GM21723 (cell line): ENCODE measurements at regions not wholly inside any gene's neighbourhood (a gene's known extent, or its start where the extent isn't known, plus 50 kb on each side); places are given as distances from the start of the nearest gene placed in this dataset.
"Not testable (repeated sequence)": the region's sequence is repeated elsewhere in the genome, so short reads cannot be mapped to it uniquely, and the experiment has no call there.

ENCODE experiments used
- ATAC-seq: cut with Tn5 transposase; IDR thresholded peaks from one replicate; pipeline ENCODE4 v1.9.1; 2021; ENCODE audit warnings: mild to moderate bottlenecking, moderate library complexity; ENCODE audit not compliant: unreplicated experiment

DNA sequence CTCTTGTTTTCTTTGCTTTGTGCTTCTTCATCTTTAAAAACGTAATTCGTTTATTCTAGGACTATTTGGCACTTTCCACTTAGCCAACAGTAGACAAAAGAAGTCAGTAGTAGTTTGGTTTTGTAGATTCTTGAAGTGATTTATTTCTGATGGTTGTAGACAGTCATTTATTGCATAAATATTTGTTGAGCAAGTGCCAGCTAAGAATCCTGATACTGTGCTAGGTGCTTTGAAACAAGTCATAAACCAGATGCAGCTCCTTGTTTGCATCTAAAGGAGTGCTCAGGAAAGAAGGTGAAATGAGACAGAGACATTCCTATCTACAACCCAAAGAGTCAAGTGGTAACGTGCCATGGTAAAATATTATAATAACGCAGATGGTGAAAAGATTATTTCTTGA lies 469.1 kb downstream of the GJA1 start:
- no peak for ATAC-seq

DNA sequence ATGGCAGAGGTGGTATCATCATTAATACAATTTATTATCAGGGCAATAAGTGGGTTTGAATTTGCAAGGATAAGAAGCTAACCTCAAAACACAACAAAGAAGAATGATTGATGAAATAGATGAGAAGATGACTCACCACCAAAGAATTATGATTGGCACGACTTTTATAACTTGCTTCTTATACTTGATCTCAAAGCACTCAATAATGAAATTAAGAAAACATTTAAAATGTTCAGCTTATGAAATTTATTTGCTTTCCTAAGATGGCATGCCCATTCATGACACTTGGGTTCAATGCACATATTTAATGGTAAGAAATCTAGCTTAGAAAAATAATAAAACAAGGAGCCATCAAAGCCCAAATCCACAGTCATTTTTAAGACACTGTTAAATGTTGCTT lies 477.5 kb downstream of the GJA1 start:
- ATAC-seq, result no peak

DNA sequence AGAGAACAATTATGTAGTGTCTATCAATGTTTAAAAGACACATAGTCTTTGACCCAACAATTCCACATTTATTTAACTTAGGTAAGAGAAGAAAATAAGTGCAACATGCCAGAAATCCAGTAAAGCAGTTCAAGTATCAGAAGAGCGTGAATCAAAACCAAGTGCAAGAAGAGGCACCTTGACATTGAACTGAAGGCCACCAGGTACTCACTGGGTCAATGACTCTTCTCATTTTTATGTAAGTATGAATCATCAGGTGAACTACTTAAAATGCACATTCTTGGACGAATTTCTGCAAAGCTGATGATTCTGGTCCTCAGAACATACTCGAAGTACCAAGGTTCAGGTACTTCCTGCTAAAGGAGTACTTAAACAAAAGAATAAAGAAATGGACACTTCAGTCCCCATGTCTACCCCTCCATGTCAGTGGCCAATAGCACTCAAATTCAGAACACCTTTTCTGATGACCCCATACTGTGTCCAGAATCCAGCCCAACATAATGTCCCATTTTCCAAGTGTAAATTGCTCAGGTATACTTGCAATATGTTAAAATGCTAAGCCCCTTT lies 481.9 kb downstream of the GJA1 start:
- ATAC-seq, result no peak

DNA sequence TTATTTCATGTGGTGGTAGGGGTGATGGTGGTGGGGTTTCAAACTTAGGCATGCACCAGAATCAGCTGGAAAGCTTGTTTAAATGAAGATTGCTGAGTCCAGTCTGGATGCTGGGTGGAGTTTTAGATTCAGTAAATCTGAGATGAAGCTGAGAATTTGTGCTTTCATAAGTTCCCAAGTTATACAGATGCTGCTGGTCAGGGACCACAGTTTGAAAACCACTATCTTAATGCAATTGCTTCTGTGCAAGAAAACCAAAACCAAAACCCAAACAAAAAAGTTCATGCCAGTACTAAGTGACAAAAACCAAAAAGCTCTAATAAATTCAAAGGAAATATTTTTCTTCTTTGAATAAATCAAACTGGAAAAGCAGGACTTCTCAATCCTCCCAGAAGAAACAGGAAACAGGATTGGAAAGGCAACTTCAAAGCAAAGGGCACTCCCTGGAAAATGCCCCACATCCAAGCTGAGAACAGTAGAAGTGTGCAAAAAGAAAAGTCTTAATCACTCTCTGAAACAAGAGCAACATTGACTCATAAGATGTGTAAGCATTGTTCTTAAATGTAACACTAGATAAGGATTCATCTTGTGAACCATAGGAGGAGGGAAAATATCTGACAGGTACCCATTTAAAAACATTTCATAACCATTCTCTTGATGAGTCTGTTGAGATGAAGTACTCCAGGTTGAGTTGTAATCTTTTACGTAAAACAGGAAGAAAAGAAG lies 481.5 kb upstream of the HSF2 start:
- no peak for ATAC-seq

DNA sequence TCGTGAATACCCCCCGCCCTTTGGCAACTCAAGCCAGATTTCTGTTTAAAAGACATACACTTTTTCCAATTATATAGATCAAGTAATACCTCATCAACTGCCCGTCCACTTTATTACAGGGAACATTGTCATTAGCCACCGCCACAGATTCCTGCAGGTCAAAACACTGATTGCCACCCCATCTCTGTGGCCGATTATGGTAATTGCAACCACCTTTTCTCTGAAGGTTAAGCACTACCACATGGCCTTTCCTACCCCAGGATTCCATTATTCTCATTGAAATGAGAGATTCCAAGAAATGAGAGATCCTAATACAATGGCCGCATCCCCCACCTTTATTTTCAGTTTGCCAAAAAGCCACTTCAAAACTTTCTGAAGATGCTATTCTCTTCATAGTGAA lies 478.8 kb upstream of the HSF2 start:
- no peak for ATAC-seq

DNA sequence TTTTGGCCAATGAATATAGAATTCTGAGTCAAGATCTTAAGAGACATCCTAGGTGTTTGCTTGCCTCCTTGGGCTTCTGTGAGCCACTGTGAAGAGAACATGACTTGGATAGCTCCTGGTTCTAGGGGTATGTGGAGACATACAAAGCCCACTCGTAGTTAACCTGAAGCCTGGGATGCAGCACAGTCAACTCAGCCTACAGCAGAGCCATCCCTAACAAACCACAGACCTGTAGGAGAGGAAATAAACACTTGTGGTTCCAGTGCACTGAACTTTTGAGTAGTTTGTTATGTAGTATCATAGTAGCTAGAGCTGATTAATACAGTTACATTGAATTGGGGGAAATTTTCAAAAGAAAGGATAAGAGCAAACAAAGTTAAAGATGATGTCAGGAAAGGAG lies 474.4 kb upstream of the HSF2 start:
- ATAC-seq, result no peak

DNA sequence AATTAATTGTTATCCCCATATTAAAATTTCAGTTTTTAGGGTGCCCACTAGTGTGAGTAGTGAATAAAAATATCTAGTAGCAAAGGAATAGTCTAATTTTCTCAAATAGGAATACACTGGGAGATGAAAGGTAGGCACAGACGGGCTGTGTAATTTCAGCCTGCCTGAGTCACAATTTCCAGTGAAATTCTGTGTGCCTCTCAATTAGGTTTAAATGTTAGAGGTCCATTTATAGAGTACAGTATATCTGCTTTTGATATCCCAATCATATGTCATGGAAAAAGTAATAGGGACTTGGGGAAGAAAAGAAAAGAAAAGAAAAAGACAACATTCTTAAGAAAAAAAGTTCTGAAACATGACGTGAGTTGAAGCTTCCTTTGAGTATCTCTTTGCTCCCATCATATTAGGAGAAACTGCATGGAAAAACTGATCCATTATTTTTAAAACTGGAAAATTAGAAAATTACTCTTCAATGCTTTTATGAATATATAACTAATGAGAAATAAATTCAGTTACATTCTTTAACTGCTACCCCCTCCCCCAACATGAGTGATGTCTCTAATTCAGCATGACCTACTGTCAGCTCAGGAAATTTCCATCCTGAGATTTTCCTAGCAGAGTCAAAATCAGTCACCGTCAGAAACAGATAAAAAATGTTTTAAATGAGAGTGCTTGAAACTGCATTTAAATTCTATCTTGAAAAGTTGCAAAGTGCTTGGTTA lies 473.8 kb upstream of the HSF2 start:
- no peak for ATAC-seq

DNA sequence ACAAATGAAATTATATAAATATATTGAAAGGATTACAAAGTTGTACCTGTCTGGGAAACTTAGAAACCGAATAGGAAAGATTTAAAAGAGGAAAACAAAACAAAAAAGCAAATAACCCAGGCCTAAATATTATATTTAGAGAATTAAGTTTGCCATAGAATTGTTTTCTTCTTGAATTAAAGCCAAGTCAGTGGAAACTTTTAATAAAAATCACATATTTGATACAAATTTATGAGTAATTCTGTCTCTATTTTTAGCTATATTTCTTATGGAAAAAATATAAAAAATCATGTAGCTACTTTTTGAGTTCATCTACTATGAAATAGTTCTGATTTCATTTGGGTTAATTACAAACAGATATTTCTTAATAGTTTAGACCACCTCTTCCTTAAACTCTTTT lies 470.2 kb upstream of the HSF2 start:
- no peak for ATAC-seq

DNA sequence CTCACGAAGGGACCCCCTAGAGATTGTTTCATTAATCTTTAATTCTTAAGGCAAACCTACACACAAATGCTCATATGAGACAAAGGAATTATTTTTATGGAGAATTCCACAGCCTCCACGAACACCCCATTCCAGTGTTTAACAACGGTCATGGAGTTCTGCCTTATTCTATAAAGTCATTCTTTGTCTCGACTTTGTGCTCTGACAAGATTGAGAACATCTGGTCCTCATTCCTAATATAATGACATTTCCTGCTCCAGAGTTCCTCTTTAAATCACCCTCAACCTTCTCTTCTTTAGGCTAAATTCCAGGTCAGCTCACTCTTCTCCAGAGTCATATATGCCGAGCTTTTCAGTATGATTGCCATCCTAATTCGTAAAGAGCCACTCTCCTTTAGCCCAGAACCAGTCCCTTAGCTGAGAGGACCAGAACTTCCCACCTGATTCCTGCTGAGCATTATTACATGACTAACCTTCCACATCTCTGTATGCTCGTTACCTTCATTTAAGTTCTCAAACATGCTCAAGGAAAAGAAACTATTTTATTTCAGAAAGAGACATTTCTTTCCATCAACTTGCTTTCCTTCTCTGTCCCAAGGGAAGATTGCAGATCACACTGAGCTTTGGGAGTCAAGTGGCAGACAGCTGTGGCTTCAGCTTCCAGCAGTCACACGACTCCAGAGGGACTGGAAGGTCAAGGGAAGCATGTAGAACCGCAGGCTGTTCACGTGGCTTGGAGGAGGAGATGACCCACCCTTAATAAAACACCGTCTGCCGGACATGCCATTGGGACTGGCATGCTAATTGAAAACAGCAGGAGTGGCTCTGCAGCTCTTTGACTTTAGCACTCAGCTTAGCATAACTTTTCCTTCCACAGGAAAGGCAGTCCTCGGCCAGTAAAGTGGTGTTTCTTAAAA lies 467.1 kb upstream of the HSF2 start:
- ATAC-seq, result no peak

DNA sequence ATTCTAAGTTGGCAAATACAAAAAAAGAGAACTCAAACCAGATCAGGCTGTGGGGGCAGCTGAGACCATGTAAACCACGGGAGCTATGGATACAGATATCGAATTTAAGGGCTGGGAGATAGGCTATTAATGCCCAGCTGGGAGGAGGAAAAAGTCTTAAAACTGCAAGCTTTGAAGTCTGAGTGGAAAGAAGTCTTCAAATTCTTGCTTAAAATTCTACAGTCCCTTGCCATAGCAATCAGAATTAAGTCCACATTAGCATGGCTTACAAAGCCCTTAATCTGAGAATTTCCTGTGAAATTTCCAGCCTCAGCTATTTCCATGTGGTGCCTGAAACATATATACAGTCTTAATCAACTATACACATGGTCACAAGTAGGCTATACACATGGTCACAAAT lies 465.0 kb upstream of the HSF2 start:
- ATAC-seq, result no peak

DNA sequence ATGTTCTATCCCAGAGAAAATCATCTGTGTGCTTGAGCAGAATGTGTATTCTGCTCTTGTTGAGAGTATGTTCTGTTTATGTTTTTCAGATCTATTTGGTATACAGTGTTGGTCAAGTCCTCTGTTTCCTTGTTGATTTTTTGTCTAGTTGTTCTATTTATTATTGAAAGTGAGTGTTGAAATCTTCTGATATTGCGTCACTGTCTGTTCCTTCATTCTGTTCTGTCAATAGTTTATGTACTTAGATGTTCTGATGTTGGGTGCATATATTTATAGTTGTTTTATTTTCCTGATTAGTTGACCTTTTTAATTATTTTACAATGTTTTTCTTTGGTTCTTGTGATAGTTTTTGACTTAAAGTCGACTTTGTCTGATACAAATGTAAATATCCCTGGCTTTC lies 458.7 kb upstream of the HSF2 start:
- no peak for ATAC-seq

DNA sequence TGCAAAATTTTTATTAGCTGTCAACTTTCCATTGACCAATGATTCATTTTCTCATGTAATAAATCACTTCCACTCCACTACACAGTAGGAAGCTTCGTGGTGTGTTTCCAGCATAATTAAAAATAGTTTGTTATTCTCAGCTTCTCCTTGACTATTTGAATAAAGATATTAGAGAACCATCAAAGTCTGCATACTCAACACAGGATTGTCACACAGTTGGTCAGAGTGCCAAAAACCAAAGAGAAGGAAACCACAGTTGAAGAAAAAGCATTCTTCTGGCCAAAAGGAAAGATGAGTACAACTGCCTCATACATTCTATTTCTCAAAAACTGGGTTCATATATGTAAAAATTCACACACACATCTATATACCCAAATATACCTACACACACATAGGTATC lies 455.1 kb upstream of the HSF2 start:
- ATAC-seq, result no peak

DNA sequence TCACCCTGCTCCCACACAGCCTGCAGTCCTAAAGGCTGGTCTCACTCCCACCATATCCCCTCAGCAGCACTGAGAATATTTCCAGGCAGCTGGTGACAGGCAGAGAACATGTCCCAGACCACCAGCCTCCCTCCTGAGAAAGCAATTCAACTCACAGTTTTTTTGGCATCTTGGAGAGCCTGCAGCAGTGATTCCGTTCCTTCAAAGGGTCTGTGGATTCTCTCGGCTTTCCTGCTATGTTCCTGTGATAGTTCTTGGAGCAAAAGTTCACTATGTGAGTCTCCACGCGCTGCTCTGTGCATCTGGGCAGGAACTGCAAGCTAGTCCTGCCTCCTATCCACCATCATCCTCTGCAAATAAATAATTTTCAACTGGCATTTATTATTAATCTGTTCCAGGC lies 448.3 kb upstream of the HSF2 start:
- ATAC-seq, result no peak

DNA sequence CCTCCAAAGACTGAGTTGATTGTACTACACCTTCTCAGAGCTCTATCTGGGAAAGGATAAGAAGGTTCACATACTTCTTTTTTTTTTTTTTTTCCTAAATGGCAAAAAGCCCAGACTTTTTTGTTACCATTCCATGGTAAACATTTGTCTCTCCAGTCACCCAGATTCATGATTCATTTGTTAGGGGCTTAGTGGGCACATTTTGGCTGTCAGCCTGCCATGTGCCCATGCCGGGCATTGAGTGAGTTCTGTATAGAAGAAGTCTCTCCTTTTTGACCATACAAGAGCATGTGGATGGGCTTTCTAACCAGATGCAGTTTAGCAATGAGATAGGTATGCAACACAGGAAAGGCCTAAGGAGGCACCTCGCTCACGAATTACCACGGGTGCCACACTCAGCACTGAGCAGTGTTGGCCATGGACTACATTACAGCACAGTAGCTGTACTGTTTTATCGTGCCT lies 447.5 kb upstream of the HSF2 start:
- no peak for ATAC-seq

DNA sequence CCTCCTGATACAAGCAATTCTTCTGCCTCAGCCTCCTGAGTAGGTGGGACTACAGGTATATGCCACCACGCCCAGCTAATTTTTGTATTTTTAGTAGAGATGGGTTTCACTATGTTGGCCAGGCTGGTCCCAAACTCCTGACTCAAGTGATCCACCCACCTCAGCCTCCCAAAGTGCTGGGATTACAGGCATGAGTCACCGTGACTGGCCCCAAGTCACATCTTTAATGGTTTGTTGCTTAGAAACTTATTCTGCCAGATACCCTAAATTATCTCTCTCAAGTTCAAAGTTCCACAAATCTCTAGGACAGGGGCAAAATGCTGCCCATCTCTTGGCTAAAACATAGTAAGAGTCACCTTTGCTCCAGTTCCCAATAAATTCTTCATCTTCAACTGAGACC lies 444.1 kb upstream of the HSF2 start:
- not testable (repeated sequence) for ATAC-seq

DNA sequence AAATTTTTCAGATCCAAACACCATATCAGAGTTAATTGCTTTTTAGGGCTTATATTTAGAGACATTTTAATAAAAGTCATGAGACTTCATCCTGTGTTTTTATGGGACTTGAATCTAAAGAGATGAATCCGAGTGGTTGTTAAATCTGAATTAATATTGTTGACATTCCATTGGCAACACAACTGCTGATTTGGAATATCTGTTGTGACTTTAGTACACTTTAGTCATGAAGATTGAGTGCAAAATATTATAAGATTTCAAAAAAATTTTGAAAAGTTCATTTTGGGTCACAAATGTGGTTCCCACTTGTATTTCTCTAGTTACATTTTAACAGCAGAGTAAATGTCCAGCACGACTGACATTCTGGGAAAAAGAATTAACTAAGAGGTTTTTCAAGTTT lies 442.7 kb upstream of the HSF2 start:
- no peak for ATAC-seq

DNA sequence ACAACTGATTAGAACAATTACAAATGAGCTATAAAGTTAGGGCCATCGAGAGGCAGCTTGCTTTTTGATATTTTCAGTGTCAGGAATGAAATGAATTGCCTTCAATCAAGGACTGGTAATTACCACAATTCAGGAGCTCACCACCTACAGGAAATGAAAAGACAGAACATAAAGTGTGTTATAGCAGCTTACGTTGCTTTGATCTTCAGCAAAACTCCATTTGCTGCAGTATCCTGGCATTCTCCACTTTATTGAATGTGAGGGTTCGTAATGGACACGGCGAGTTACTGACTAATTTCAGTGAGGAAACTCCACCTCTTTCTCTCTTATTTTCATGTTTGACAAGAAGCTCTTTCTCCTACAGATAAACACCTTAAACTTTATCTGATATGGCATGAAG lies 440.0 kb upstream of the HSF2 start:
- no peak for ATAC-seq

DNA sequence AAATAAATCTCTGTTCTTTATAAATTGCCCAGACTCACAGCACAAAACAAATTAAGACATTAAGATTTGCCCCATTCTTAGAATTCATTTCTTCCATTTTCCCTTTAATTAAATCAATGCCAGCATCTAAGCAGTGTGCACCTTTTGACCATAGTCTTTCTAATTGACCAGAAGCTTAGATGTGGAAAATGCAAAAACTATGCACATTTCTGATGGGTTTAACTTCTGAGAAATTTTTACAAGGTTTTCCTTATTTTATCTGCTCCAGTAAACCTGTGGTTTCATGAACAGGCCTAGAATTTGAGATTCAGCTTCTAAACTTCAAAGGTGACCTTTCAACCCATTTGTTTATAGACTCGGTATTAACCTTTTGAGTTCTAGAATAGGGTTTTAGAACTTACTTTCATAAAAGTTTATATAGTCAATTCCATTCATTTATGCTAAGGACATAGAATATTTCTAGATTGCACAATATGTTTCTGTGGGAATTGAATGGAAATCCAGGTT lies 437.8 kb upstream of the HSF2 start:
- no peak for ATAC-seq

DNA sequence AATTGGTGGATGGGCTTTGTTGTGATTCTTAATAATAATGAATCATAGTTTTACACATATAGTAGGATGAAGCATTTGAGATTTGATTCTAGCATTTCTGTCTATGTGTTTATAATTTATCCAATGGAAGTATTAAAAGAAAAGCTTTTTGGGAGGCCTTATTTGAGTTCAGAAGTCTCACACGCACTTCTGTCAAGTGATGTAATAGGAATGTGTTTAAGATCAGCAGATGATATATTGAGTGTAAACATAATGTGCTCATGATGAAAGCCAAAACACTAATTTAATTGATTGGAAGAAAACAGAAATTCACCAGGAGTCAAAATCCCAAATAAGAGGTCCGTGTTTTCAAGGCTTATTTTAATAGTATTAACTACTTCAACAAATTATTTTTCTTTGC lies 435.6 kb upstream of the HSF2 start:
- ATAC-seq, result no peak

DNA sequence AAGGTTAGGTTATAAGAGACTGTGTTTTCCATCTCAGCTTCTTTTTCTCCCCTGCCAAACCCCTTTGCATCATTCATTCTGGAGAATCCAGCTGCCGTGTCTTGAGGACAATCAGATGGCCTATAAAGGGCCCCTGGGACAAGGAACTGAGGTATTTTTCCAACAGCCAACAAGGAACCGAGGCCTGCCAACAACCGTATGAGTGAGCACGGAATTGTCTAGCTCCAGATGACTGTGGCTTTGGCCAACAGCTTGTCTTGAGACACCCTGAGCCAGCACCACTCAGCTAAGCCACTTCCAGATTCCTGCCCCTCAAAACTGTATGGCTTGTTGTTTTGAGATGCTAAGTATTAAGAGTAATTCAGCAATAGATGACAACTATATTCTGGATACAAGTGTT lies 433.7 kb upstream of the HSF2 start:
- no peak for ATAC-seq

DNA sequence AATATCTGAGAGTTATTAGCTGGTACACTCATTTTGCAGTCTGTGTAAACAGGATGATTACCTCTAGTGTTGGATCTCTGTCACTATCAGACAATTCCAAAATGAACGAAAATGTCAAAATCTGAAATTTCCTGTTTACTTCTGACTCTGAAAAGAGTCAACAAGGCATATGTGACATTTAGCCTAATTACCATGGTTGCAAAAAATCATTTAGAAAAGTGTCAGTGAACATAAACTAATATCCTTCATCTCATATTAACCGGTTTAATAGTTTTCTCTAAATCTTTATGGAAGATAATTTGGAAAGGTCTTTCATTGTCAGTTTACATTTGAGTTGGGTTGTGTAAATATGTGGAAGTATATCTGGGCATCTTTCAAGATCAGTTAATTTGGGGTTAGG lies 431.8 kb upstream of the HSF2 start:
- ATAC-seq, result no peak
